GM21786 (cell line): ENCODE measurements at regions not wholly inside any gene's neighbourhood (a gene's known extent, or its start where the extent isn't known, plus 50 kb on each side); places are given as distances from the start of the nearest gene placed in this dataset.

Experiments
- ATAC-seq: cut with Tn5 transposase; IDR thresholded peaks from one replicate; pipeline ENCODE4 v1.9.1; 2021; ENCODE audit not compliant: unreplicated experiment

DNA sequence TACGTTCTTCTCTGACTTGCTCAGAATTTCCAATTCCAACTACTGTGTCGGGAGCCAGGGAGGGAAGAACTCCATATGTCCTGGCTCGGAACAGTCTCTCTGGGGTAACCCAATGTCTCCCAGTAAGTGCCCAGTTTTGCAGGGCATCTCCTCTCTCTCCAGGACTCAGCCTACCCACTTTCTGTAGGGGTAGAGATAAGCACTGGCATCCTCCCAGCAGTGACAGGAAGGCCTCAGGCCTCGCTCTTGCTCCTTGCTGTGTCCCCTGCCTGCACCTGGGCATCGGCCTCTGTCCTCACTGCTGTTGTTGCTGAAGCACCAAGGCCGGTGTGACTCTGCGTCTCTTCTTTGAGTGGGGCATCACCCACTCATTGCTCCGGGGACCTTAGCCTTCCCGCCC, 388.9 kb upstream of the JARID2 start:
- ATAC-seq = no peak

DNA sequence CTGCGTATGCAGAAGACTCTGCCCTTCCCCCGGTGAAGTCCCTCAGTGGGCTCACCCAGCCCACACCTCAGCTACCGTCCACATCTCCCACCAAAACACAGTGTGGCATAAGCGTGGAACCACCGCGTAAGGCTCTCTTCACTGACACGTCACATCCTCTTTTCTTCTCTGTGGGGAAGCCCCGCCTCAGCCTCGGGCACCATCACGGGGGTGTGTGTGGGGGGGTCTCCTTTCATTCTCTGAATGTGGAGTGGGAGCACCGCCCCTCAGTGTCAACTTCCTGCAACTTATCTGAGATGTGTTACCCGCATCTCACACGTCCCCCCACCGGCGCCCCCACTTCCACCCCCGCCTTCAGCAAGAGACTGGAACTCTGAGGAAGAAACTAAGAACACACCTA, 388.4 kb upstream of the JARID2 start:
- no peak for ATAC-seq

DNA sequence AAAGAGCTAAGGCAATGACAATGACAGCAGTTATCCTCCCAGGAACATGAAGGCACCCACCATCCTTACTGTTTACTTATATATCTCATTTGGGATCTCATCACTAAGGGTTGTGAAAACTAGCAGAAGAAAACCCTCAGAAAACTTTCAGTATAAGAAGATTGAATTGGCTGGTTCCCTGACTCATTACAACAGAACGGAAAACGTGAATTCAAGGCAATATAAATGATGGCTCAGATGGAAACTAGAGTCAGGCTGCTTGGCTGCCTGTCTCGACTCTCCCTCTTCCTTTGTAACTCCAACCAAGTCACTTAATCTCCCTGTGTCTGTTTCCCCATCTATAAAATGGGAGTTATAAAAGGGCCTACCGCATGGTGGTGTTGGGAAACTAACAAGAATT, 387.1 kb upstream of the JARID2 start:
- ATAC-seq = no peak

GRCh38 chr6:14860774-14861173, 385.1 kb upstream of the JARID2 start:
- no peak for ATAC-seq

DNA sequence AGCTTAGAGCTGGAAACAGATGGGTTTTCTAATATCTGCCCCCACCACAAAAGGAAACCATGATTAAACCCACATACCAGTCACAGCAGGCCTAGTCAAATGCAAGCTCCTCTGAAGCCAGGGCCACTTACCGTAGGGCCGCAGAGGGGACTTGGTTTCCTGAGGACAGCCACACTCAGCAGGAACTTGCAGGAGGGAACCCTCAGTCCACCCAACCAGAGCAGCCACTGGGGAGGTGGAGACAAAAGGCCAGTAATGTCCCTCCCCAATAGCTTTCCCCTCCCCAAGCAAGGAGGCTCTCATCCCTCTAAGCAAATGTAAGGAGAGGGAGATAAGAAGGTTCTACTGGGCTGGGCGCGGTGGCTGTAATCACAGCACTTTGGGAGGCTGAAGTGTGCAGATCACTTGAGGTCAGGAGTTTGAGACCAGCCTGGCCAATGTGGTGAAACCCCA, 384.4 kb upstream of the JARID2 start:
- ATAC-seq = no peak

DNA sequence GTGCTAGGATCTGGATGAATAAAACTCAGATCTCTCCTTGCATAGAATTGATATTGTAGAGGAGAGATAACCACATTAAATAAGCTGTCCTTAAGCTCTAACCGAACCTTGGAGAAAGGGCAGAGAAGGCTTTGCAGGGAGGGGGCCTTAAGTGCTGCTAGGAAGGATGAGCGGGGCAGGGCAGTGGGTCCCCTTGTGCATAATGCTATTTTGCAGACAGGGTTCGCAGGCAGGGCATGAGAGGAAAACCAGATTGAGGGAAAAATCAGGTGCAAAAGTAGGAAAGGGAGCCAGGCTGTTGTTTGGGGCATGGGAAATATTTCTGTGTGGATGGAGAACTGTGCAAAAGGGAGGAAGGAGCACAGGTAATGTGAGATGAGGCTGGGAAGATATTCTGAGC, 383.0 kb upstream of the JARID2 start:
- ATAC-seq = no peak

DNA sequence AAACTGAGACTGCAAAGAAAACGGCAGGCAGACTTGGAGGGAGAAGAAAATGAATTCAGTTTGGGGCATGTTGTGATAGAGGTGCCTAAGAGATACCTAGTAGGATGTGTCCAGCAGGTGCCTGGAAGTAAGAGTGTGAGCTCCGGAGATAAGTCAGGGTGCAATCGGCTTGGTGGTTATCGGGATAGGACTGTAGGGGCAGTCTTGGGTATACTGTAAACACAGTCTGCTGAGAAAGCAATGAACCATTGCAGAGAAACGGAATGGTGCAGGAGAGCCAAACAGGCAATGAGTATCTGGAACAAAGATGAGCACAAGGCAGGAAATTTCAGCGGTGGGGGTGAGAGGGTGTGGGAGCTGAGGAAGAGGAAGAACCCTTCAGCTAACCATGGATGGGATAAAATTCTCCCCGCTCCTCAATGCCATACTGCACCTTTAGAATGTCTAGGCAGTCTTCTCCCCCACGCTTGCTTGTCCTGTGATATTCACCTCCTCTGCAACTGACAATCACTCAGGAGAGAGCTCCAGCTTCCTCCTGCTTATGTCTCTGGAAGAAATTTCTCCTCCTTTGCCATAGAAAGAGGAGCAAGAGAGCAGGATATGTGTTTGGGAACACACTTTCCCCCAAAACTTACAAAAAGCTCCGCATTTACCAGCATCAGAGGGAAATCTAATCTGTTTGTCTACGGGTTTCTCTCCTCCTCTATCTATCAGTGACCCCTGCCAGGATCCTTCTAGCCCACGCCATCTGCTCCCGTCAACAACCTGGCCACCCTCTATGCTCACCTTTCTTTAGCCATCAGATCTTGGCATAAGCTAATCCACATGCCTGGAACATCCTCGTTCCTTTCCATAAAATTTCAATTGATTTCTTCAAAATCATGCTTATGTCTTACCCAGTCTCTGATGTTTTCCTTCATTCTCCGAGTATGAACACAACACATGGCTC, 381.7 kb upstream of the JARID2 start:
- no peak for ATAC-seq

- no peak for ATAC-seq
These were observed 380.3 kb upstream of the JARID2 start for GRCh38 chr6:14865531-14866100.

GRCh38 chr6:14867802-14868201, 378.1 kb upstream of the JARID2 start:
- no peak for ATAC-seq

DNA sequence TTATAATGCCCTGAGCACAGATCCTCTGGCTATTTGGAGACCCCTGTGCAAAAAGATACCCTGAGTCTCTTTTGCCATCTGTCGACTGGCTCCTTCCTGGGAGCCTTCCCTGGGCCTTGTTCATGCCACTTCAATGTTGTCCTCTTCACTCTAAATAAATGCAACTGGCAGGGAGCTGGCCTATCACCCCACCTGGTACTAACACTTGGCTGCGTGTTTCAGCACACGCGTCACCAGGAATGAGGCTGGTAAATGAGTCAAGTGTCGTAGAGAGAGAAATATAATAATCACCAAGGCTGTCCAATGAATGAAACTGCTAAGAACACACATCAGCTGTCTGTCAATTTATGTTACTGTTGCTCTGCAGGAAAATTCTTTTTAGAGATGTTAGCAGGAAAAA, 374.6 kb upstream of the JARID2 start:
- no peak for ATAC-seq

DNA sequence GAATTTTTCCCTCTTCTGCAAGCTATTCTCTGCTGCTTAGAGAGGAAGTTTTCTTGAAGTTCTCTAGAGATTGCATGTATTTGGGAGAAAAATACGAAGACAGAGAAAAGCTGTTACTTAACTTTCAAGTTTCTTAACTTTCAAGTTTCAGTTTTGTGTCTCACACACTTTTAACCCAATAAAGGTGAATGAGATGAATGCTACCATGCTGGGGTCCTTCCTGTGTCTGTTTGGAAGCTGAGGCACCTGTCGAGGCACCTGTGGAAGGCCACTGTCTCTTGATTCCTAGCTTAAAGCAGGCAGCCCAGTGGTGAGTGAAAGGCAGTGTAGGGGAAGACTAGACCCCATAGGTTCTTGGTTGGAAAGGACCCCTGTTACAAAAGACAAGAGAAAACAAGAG, 372.8 kb upstream of the JARID2 start:
- no peak for ATAC-seq

DNA sequence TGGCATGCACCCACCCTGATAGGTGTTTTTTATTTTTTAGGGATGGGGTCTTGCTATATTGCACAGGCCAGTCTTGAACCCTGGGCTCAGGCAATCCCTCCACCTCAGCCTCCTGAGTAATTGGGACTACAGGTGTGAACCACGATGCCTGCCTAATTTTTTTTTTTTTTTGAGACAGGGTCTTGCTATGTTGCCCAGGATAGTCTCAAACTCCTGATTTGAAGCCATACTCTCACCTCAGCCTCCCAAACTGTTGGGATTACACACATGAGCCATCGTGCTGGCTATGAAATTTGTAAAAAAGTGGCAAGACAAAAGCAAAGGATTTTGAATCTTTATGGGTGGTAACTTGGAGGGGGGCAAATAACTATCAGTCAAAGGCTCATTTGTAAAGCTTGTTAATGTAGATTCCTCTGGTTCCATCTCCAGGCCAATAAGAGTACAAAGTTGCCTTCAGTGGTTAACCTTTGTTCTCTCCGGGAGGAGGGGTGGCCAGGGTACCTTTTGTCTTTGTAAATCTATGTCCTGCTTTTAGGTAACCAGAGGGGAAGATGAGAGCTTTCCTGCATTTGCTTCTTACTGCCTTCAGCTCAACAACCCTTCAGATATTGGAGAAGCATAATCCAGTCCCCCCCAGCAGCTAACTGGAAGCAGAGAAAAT, 372.0 kb upstream of the JARID2 start:
- no peak for ATAC-seq

- no peak for ATAC-seq
These were observed 370.8 kb upstream of the JARID2 start for GRCh38 chr6:14874975-14875480.

GRCh38 chr6:14875481-14876063, 370.3 kb upstream of the JARID2 start:
- ATAC-seq = peak; percentile 62

DNA sequence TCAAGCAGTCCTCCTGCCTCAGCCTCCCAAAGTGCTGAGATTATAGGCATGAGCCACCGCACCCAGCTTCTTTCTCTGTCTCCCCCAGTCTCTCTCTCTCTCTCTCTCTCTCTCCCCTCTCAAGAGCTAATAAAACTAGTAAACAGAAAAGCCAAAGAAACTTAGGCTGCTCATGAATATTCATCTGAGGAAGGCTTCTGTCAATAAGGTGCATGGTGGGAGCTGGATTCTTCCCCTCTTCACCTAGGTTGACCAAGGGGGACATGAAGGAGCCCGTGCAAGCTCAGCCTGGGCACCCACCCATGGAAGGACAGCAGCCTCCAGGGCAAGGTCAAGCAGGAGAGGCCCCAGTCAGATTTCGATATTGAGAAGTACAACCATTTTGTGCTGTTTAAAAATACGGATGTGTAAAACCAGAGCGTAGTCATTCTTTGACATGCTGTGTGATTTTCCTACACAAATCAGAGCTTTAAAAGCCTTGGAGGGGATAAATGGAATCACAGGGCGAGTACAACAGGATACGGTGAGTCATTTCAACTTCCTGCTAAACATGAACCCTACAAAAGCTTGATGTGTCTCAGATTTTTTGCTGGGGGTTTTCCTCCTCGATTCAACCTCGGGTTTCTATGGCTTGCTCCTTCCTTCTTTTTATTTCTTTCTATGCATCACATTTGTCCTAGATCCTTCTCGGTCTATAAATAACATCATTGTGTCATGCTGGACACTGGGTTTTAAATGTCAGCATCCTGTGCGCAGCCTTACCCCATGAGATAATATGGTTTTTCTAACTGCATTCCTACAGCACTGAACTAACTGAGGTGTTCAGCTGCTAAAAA, 368.9 kb upstream of the JARID2 start:
- peak; percentile 50 for ATAC-seq

DNA sequence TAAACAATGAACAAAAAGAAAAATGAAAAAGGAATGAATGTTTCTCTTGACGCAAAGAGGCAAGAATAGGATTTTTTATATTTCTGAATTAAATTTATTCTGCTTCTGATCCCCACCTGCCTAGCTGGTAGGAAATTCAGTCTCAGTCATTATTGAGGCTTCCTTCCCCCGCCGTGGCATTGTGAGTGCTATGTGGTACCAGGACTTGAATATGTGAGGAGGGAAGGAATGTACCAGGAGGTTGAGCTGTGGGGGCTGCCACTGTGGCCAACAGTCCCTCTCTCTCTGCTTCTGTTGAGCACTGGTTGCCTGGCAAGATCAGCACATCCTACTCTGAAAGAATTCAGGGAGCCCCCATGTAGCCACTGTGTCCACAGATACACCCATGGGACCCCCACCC, 368.1 kb upstream of the JARID2 start:
- ATAC-seq = no peak

DNA sequence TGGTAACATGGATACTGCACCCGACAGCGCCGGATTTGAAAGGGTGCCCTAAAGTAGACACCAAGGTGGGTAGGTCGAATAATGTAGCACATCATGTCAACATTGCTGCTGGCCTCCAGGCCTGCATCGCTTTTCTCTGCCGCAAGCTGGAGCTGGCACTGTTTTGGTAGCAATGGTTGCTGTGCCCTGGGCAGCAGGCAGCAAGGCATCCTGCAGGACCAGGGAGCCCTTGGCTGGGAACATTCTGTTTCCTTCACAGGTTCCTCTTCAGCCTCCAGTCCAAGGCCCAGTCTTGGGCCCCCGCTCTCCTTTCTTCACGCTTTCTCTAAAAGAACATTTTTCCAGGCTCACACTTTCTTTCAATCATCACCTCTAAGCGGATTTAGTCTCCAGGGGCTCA, 365.8 kb upstream of the JARID2 start:
- no peak for ATAC-seq

GRCh38 chr6:14880677-14881076, 365.2 kb upstream of the JARID2 start:
- no peak for ATAC-seq

DNA sequence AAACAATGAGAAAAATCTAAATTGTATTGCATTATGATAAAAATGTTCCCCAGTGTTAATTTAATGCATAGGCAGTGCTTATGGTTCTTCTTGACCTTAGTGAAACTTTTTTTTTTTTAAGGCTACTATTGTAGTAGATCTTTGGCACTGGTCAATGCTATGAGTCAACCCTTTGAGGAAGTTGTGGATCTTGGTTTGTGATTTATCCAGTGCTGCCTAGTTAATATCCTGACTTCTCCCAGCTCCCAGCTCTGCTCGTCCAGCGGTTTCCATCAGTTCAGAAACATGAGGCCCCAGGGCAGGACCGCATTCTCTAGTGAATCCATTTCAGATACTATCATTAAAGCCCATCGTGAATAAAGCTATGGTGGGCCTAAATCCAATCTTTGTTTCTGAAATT, 364.5 kb upstream of the JARID2 start:
- no peak for ATAC-seq

DNA sequence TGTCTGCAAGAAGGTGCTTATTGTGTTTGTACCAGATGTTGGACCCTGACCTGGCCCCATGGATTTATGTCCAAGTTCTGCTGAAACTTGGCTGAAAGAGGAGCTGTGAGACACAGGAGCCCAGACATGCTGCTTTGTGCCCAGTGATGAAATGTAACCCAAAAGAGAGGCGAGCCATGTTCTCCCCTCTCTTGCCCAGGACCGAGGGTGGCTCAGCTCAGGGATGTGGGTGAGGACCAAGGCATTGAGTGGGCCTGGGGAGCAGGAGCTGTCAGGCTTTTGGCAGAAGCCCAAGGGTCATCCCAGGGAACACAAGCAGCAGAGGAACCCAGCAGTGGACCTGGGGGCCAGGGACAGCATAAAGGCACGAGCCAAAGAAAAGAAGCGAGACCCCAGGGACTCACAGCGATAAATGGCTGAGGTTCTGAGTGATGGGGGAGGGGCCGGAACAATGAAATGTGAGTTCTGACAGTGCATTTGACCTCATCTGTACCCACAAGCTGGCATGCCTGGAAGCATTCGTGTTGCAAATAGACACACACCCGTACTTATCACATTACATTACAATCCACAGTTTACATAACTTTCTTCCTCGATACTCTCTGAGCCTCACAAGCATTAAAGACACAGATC, 363.4 kb upstream of the JARID2 start:
- no peak for ATAC-seq
